Spleen (tissue), 11 donors: ENCODE measurements at regions not wholly inside any gene's neighbourhood (a gene's known extent, or its start where the extent isn't known, plus 50 kb on each side); places are given as distances from the start of the nearest gene placed in this dataset.

Source experiments
- DNase-seq: peaks from one replicate; pipeline ENCODE4 v3.0.0-alpha.2; 2020
- H3K27ac ChIP-seq, 8 donors: fragments of 200-600 bp; sonication (generic) in 7 of 8; 1 replicate in 4 of 8; 2 replicates in 4 of 8; pipeline versions ENCODE4 v1.5.0 to v1.8.0; 2016 to 2021; ENCODE audit warnings: inconsistent platforms in 4 of 8, mild to moderate bottlenecking in 4 of 8, moderate library complexity in 1 of 8
- H3K27me3 ChIP-seq, 7 donors: fragments of 200-600 bp; sonication (generic) in 6 of 7; replicated peaks in 1 of 7; 1 replicate in 4 of 7; 2 replicates in 3 of 7; pipeline versions ENCODE4 v1.5.0 to v1.8.0; 2016 to 2021; ENCODE audit warnings: inconsistent platforms in 3 of 7, mild to moderate bottlenecking in 1 of 7
- H3K36me3 ChIP-seq, 6 donors: fragments of 200-600 bp; sonication (generic) in 5 of 6; 1 replicate in 4 of 6; 2 replicates in 2 of 6; pipeline versions ENCODE4 v1.5.0 to v1.8.0; 2016 to 2021; ENCODE audit warnings: inconsistent platforms in 2 of 6
- H3K4me1 ChIP-seq, 6 donors: fragments of 200-600 bp; sonication (generic) in 5 of 6; 1 replicate in 3 of 6; 2 replicates in 3 of 6; pipeline versions ENCODE4 v1.5.0 to v1.8.0; 2016 to 2021; ENCODE audit warnings: inconsistent platforms in 3 of 6
- H3K4me3 ChIP-seq, 8 donors: fragments of 200-600 bp; sonication (generic) in 7 of 8; 1 replicate in 4 of 8; 2 replicates in 4 of 8; pipeline versions ENCODE4 v1.5.0 to v1.8.0; 2016 to 2021; ENCODE audit warnings: inconsistent platforms in 4 of 8, mild to moderate bottlenecking in 4 of 8, moderate library complexity in 2 of 8
- H3K9me3 ChIP-seq, 8 donors: fragments of 200-600 bp; sonication (generic) in 7 of 8; 1 replicate in 4 of 8; 2 replicates in 4 of 8; pipeline versions ENCODE4 v1.5.0 to v1.8.0; 2016 to 2021; ENCODE audit warnings: inconsistent platforms in 4 of 8
- CTCF ChIP-seq, 11 experiments: fragments of 200-600 bp in 7 of 11; fragments of 450-650 bp in 4 of 11; sonication (generic) in 4 of 11; IDR thresholded peaks in 8 of 11; conservative IDR thresholded peaks in 3 of 11; 1 replicate in 7 of 11; 2 replicates in 4 of 11; pipeline versions ENCODE4 v1.4.0 to v1.8.0; 2016 to 2021; ENCODE audit warnings: antibody characterized with exemption in 11 of 11, inconsistent platforms in 4 of 11, mild to moderate bottlenecking in 1 of 11
- POLR2A ChIP-seq, 3 donors: fragments of 450-650 bp; IDR thresholded peaks; one replicate each; pipeline ENCODE4 v1.5.1; 2017; ENCODE audit warnings: antibody characterized with exemption in 3 of 3, mild to moderate bottlenecking in 1 of 3
- POLR2AphosphoS5 ChIP-seq, 3 donors: sonication (generic); formaldehyde crosslinking; IDR thresholded peaks; one replicate each; pipeline ENCODE4 v1.5.1; 2017; ENCODE audit warnings: antibody characterized with exemption in 3 of 3
- WGBS, 5 donors: extraction: QIAGEN DNeasy Blood & Tissue Kit in 3 of 5; methylation state at CpG; one replicate each; pipeline versions ENCODE4 v1.1.5 to v1.1.7; 2013 to 2018; 5-methylcytosine and 5-hydroxymethylcytosine counted together
- intact Hi-C: fragments of 100-400 bp; cut with DNase I; formaldehyde crosslinking; loops from one replicate; pipeline ENCODE4 v1.15.0; 2023; ENCODE audit warnings: low total_unique reads
- donor health status: healthy with polysubstance abuse.
- donor health status: DM: no; HTN: no; CAD: no; lungs with moderate emphysema.
- donor health status: DM: no; HTN: no; CAD: no.
- donor health status: Bipolar disorder and iron deficiency.
- donor health status: healthy.
- donor health status: DM: no; HTN: no; CAD: no.
- donor health status: DM: yes; HTN: yes; CAD: no.

GRCh38 chr13:105587786-105588185, 947.7 kb downstream of the EFNB2 start:
- TF ChIP-seq POLR2AphosphoS5 (IDR thresholded peaks at IDR 0.05): no peak
- no peak for TF ChIP-seq POLR2A (IDR thresholded peaks at IDR 0.05)
- no peak for TF ChIP-seq CTCF (IDR thresholded peaks at IDR 0.05 in 8 of 11, conservative IDR thresholded peaks at IDR 0.05 in 3 of 11)
- WGBS, 5 donors: 70 to 90% (median 83%) methylated on average over 7 of the region's 7 CpGs
- DNase-seq: no peak
- intact Hi-C loops: no loop called here
- peaks cover 0 to 4% (median 0%) of the 10 kb centered on the region in 8 donors for H3K9me3 ChIP-seq
- no peaks in the 10 kb centered on the region for H3K36me3 ChIP-seq
- H3K4me1 ChIP-seq: no peaks in the 10 kb centered on the region
- H3K27me3 ChIP-seq: no peaks in the 10 kb centered on the region
- no peak overlapping the region for H3K4me3 ChIP-seq
- no peak overlapping the region for H3K27ac ChIP-seq

DNA sequence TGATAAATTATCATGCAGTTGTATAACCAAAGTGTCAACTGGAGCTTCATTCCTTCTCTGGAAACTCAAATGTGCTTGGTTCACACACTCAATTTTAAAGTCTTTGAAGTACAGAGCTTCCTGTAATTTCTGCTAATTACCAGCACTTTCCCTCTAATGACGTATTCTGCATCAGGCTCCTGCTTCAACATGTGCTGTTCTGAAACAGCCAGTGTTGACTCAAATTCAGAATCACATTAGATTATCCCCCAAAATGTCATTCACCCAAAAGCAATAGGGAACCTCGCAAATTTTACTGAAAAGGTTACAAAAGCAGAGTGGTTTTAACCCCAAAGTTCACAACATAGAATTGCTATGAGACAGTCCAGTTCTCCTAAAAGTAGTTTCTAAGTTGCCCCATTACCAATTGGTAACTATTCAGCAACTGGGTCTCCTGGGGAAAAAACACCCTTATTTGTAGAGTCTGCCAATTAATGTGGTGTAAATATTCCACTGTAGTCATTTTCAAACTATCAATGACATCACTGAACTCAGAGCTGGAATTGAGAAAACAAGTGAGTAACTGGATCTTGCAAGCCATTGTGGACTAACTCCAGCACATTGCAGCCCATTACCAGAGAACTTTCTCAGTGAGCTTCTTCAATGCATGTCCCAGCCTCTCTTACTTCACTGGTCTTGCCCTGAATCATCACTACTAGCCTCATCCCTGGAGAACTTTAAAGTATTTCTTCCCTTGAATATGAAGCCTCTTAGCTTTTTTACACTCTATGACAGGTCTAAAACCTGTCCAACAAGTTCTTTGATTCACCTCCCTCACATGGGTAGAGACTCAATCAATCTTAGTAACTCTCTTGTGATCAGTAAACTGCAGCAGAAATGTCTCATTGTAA, 955.4 kb downstream of the EFNB2 start:
- Histone ChIP-seq H3K36me3 (no peaks in the 10 kb centered on the region), H3K27me3 (no peaks in the 10 kb centered on the region), H3K9me3 (peaks cover 0 to 25% (median 8%) of the 10 kb centered on the region in 8 donors), H3K27ac (no peak overlapping the region), H3K4me3 (no peak overlapping the region), H3K4me1 (no peaks in the 10 kb centered on the region)
- DNase-seq: no peak
- intact Hi-C loops: no loop called here
- no peak for TF ChIP-seq CTCF (IDR thresholded peaks at IDR 0.05 in 8 of 11, conservative IDR thresholded peaks at IDR 0.05 in 3 of 11)
- TF ChIP-seq POLR2AphosphoS5 (IDR thresholded peaks at IDR 0.05): no peak
- no peak for TF ChIP-seq POLR2A (IDR thresholded peaks at IDR 0.05)
- 80 to 89% (median 84%) methylated on average over 2 of the region's 2 CpGs for WGBS, 5 donors

DNA sequence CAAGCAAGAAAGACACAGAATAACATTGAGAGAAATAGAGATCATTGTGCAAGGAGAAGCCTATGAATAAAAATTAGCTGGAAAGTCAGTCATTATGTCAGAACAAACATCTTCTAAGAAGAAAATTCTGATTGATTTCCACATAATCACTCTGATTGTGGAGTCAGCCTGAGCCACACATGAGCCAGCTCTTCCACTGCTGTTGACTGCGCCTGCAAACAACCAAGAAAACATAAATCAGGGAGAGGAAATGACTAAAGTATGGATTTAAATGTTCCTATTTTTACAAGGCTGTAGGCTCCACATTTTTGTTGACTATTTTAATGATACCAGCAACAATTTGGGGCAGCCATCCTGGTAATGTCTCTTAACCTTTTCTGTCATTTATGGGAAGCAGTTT, 962.3 kb downstream of the EFNB2 start:
- no peak for TF ChIP-seq CTCF (IDR thresholded peaks at IDR 0.05 in 8 of 11, conservative IDR thresholded peaks at IDR 0.05 in 3 of 11)
- TF ChIP-seq POLR2A (IDR thresholded peaks at IDR 0.05): no peak
- no peak for TF ChIP-seq POLR2AphosphoS5 (IDR thresholded peaks at IDR 0.05)
- intact Hi-C loops: no loop called here
- Histone ChIP-seq H3K36me3 (no peaks in the 10 kb centered on the region), H3K9me3 (peaks cover 0 to 24% (median 10%) of the 10 kb centered on the region in 8 donors), H3K4me1 (no peaks in the 10 kb centered on the region), H3K4me3 (no peak overlapping the region), H3K27ac (no peak overlapping the region), H3K27me3 (no peaks in the 10 kb centered on the region)
- no peak for DNase-seq
- WGBS, 5 donors: 50 to 68% (median 58%) methylated on average over 1 of the region's 1 CpG

DNA sequence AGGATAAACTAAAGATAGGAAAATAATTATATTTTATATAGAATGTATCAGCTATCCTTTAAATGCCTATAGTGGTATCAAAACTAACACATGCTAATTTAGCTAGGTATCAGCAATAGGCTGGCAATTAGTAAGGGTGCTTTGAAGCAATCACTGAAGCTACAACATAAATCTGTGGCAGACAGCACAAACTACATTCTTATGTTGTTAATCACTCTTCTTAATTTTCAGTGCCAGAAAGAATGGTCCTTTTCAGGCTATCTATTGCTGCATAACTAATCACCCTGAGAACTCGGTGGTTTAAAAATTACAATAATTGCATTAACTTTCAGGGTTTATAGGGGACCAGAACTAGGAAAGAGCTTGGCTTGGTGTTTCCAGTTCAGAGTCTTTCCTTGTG, 963.1 kb downstream of the EFNB2 start:
- Histone ChIP-seq H3K4me3 (no peak overlapping the region), H3K4me1 (no peaks in the 10 kb centered on the region), H3K9me3 (peaks cover 0 to 20% (median 10%) of the 10 kb centered on the region in 8 donors), H3K27me3 (no peaks in the 10 kb centered on the region), H3K36me3 (no peaks in the 10 kb centered on the region), H3K27ac (no peak overlapping the region)
- TF ChIP-seq POLR2AphosphoS5 (IDR thresholded peaks at IDR 0.05) (no peak), CTCF (IDR thresholded peaks at IDR 0.05 in 8 of 11, conservative IDR thresholded peaks at IDR 0.05 in 3 of 11) (no peak), POLR2A (IDR thresholded peaks at IDR 0.05) (no peak)
- no peak for DNase-seq
- intact Hi-C loops: no loop called here
- WGBS, 5 donors: 73 to 93% (median 77%) methylated on average over 1 of the region's 1 CpG
